ENCODE measurements at regions not wholly inside any gene's neighbourhood (a gene's known extent, or its start where the extent isn't known, plus 50 kb on each side); places are given as distances from the start of the nearest gene placed in this dataset.

DNA sequence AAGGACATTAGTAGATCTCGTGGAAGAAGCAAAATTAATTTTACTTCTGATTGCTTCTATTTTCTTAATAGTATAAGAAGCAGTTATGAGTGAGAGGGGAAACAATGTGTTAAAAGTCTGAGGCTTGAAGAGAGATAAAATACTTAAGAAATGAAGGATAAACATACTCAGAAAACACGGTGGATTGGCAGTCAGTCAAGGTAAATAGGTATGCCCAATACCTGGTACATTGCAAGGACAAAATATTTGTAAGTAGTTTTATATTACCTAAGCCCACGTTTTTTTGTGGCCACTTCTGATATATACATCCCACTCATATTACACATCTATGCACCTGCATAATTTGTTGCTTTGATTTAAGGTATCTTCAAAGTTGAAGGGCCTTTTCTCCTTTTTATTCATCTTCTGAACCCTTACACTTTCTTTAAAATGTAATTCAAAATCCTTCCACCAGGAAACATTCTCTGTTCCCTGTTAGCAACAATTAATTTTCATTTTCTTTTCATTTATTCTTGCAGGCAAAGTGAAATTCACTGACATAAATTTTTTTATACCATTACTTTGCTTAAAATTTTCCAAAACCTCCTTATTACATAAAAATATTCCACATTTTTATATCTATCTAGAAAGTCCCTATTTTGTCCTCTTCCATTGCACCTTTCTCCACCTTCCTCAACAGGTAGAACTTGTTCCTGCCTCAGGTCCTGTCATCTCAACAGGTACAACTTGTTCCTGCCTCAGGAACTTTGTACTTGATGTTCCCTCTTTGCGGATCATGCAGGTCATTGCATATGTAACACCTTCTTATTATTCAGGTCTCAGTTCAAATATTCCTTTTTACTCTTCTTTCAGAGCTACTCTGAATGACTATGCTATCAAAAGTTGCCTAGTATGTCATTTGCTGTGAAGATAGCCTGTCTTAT lies 755.7 kb upstream of the ALCAM start:
- ATAC-seq (ENCODE audit: insufficient number of reproducible peaks, low FRiP score, low read depth) = no peak
- TF ChIP-seq, protein P1, sequence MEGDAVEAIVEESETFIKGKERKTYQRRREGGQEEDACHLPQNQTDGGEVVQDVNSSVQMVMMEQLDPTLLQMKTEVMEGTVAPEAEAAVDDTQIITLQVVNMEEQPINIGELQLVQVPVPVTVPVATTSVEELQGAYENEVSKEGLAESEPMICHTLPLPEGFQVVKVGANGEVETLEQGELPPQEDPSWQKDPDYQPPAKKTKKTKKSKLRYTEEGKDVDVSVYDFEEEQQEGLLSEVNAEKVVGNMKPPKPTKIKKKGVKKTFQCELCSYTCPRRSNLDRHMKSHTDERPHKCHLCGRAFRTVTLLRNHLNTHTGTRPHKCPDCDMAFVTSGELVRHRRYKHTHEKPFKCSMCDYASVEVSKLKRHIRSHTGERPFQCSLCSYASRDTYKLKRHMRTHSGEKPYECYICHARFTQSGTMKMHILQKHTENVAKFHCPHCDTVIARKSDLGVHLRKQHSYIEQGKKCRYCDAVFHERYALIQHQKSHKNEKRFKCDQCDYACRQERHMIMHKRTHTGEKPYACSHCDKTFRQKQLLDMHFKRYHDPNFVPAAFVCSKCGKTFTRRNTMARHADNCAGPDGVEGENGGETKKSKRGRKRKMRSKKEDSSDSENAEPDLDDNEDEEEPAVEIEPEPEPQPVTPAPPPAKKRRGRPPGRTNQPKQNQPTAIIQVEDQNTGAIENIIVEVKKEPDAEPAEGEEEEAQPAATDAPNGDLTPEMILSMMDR (IDR thresholded peaks at IDR 0.05) = peak; percentile 24
- Histone ChIP-seq H3K36me3 (no peaks in the 10 kb centered on the region), H3K4me1 (ENCODE audit: control insufficient read depth in 1 of 2, low read depth in 2 of 2) (no peaks in the 10 kb centered on the region), H3K9me3 (no peaks in the 10 kb centered on the region), H3K27ac (no peak overlapping the region), H3K27me3 (replicated peaks; ENCODE audit: insufficient read depth) (no peaks in the 10 kb centered on the region), H3K4me3 (no peak overlapping the region)
- no peak for DNase-seq (ENCODE audit: low spot score)

DNA sequence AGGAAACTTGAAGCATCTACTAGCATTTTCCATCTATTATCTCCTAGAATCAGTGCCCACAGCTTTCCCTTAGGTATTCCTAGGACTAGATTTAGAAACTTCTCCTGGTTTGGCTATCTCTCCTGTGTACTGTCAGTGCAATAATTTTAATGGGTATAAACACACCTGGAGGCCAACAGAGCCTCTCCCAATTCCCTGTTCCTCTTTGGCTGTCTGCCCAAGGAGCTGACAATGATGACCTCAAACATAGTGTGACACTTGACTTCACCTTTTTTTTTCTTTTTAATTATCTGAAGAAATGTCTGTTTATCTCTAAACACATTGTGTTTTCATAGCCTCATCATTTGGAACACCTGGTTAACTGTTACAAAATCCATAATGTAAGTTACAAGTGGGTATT lies 754.5 kb upstream of the ALCAM start:
- no peak overlapping the region for H3K27ac ChIP-seq
- TF ChIP-seq, protein P1 (IDR thresholded peaks at IDR 0.05) = no peak

DNA sequence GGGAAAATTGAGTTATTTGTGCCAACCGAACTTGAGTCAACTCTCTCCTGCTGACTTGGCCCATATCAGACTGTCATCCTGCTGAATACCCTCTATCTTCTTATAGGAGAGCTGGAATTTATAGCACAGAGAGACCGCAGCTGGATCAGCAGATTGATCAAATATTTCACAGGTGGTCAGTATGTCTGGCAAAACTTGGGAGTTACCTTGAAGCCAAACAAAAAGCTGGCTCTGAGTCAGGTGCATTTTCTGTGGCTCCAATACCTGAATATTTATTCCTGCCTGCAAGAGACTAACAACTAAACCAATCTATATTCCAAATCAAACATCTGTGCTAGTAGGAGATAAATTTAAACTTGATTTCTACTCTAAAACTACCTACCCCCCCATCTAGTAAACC lies 752.1 kb upstream of the ALCAM start:
- Histone ChIP-seq H3K36me3 (no peaks in the 10 kb centered on the region), H3K27me3 (replicated peaks; ENCODE audit: insufficient read depth) (no peaks in the 10 kb centered on the region), H3K4me1 (ENCODE audit: control insufficient read depth in 1 of 2, low read depth in 2 of 2) (peaks cover 0 to 9% of the 10 kb centered on the region in 2 donors), H3K9me3 (no peaks in the 10 kb centered on the region), H3K4me3 (no peak overlapping the region), H3K27ac (no peak overlapping the region)
- TF ChIP-seq, protein P1 (IDR thresholded peaks at IDR 0.05) = no peak
- DNase-seq (ENCODE audit: low spot score) = no peak
- no peak for ATAC-seq (ENCODE audit: insufficient number of reproducible peaks, low FRiP score, low read depth)

More for the DNA sequence above, 754.5 kb upstream of the ALCAM start:
- Histone ChIP-seq H3K4me1 (ENCODE audit: control insufficient read depth in 1 of 2, low read depth in 2 of 2) (peaks cover 0 to 5% of the 10 kb centered on the region in 2 donors), H3K27me3 (replicated peaks; ENCODE audit: insufficient read depth) (no peaks in the 10 kb centered on the region), H3K4me3 (no peak overlapping the region), H3K36me3 (no peaks in the 10 kb centered on the region), H3K9me3 (no peaks in the 10 kb centered on the region)
- no peak for ATAC-seq (ENCODE audit: insufficient number of reproducible peaks, low FRiP score, low read depth)
- DNase-seq (ENCODE audit: low spot score) = no peak

DNA sequence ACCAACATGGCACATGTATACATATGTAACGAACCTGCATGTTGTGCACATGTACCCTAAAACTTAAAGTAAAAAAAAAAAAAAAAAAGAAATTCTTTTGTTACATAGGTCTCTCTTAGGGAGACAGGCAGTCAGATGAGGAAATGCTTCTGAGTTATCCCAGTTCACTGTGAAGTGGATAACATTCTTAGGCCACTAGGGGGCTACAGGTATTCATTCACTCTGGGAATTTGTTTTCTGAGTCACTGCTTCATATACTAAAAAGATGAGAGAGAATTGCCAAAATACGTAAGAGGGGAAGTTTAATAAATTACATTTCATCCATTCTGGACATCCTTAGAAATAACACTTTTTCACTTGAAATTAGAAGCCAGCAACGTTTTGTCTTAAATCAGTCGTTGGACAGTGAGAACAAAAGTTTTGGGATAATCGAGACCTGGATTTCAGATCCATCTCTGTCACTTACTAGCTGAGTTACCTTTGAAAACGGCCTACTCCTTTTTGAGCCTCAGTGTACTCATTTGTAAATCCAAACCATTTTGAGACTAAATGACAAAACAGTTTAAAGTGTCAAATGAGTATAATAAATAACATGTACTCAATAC lies 738.4 kb upstream of the ALCAM start:
- Histone ChIP-seq H3K36me3 (no peaks in the 10 kb centered on the region), H3K4me3 (no peak overlapping the region), H3K27me3 (replicated peaks; ENCODE audit: insufficient read depth) (no peaks in the 10 kb centered on the region), H3K4me1 (ENCODE audit: control insufficient read depth in 1 of 2, low read depth in 2 of 2) (peaks cover 0 to 4% of the 10 kb centered on the region in 2 donors), H3K9me3 (no peaks in the 10 kb centered on the region), H3K27ac (no peak overlapping the region)
- ATAC-seq (ENCODE audit: insufficient number of reproducible peaks, low FRiP score, low read depth) (peak; percentile 64), DNase-seq (ENCODE audit: low spot score) (no peak)
- TF ChIP-seq, protein P1 (IDR thresholded peaks at IDR 0.05) = peak; percentile 51

DNA sequence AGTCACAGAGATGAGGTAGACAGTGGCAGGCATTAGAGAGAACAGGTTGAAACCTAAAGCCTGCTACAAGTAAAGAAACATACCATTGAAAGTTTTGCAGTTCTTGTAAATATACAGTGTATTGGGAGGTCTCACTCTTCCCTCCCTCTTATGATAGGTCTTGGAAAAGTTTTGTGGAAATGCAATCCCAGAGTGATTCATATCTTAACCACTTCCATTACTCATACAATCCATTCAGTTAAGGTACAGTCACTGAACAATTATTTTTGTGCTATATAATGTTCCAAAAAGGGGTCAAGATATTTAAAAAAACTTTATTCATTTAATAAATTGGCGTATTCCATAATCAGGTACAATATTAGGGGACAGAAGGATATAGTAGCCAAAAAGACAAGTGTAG lies 737.7 kb upstream of the ALCAM start:
- Histone ChIP-seq H3K27ac (no peak overlapping the region), H3K36me3 (no peaks in the 10 kb centered on the region), H3K9me3 (no peaks in the 10 kb centered on the region), H3K27me3 (replicated peaks; ENCODE audit: insufficient read depth) (no peaks in the 10 kb centered on the region), H3K4me3 (no peak overlapping the region), H3K4me1 (ENCODE audit: control insufficient read depth in 1 of 2, low read depth in 2 of 2) (peaks cover 0 to 4% of the 10 kb centered on the region in 2 donors)
- TF ChIP-seq, protein P1 (IDR thresholded peaks at IDR 0.05) = no peak
- ATAC-seq (ENCODE audit: insufficient number of reproducible peaks, low FRiP score, low read depth) = no peak
- DNase-seq (ENCODE audit: low spot score) = no peak

Data from thoracic aorta (tissue), 2 donors.